ENCODE measurements at regions not wholly inside any gene's neighbourhood (a gene's known extent, or its start where the extent isn't known, plus 50 kb on each side); places are given as distances from the start of the nearest gene placed in this dataset.
A peak's percentile ranks its signal among the peaks of the same experiment; 100 is the strongest.

DNA sequence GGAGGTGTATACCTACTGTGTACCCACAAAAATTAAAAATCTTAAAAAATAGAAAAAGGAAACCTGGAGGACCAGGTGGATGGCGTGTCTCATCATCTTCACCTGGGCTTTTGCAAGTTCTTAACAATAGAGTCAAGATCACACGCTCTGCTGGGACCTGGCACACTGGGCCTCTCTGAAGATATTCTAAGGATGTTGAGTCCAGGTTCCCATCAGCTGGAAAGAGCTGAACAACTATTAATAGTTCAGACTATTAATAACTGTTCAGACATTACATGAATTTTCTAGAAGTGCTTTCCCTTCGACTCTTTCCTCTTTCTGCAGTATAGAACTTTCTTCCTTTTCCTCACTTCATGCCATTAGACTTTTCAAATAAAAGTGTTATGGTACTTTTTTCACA is 320.2 kb upstream of the IL12A start:
- ATAC-seq = no peak
- no peak overlapping the region for H3K27ac ChIP-seq
- H3K36me3 ChIP-seq = no peaks in the 10 kb centered on the region
- H3K9me3 ChIP-seq = no peaks in the 10 kb centered on the region
- peaks cover 0 to 4% (median 0%) of the 10 kb centered on the region in 3 donors for H3K4me1 ChIP-seq
- TF ChIP-seq CTCF (IDR thresholded peaks at IDR 0.05) (no peak), EP300 (IDR thresholded peaks at IDR 0.05) (no peak), POLR2A (IDR thresholded peaks at IDR 0.05) (no peak), POLR2AphosphoS5 (IDR thresholded peaks at IDR 0.05) (no peak)
- no peaks in the 10 kb centered on the region for H3K27me3 ChIP-seq
- 72% methylated on average over 3 of the region's 3 CpGs for WGBS, 2 donors (ENCODE audit: low coverage in 1 of 2)
- H3K4me3 ChIP-seq = no peak overlapping the region

DNA sequence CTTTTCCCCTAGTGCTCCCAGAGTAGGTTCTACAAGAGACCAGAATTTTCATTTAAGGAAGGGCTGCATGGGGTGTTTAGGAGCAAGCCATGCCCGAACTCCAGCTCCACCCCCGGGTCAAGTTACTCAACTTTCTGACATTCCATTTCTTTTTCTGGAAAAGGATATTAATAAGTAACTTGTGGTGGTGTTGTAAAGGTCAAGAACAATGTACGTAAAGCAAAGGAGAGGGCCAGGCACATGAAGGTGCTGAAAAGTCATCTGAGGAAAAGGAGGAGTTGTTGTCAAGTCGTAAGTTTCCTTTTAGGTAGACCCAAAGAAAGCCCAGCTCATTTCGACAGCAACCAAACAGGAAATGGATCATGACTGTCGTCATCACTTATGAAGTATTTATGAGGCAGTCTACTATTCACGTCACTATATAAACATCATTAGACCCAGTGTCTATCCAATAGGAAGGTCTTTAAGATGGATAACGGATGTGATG is 319.6 kb upstream of the IL12A start:
- no peak for ATAC-seq
- Histone ChIP-seq H3K27me3 (no peaks in the 10 kb centered on the region), H3K36me3 (no peaks in the 10 kb centered on the region), H3K4me1 (peaks cover 0 to 4% (median 0%) of the 10 kb centered on the region in 3 donors), H3K9me3 (no peaks in the 10 kb centered on the region), H3K27ac (no peak overlapping the region), H3K4me3 (no peak overlapping the region)
- WGBS, 2 donors (ENCODE audit: low coverage in 1 of 2) = 52 to 63% methylated on average over 8 of the region's 8 CpGs
- no peak for TF ChIP-seq POLR2A (IDR thresholded peaks at IDR 0.05)

DNA sequence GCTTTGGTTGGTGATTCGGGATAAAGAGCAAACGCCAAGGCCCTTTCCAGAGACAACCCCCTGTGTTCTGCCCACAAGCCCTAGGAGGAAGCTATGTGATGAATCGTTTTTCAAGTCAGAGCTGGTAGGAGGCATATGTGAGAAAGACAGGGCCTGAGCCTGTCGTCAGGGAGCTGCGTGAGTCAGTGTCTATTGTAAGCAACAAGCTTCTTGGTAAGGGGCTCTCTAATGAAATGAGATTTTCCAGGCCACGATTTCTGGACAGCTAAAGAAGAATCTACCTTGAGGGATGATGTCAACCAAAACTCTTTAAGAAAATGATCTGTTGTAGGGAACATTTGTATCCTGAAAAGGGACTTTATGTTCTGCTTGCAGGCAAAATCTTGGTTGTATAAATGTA is 318.9 kb upstream of the IL12A start:
- H3K27ac ChIP-seq = no peak overlapping the region
- no peaks in the 10 kb centered on the region for H3K27me3 ChIP-seq
- no peaks in the 10 kb centered on the region for H3K36me3 ChIP-seq
- H3K9me3 ChIP-seq = no peaks in the 10 kb centered on the region
- 38 to 47% methylated on average over 2 to 5 of the region's 6 CpGs for WGBS, 2 donors (ENCODE audit: low coverage in 1 of 2)
- peaks cover 0 to 4% (median 0%) of the 10 kb centered on the region in 3 donors for H3K4me1 ChIP-seq
- ATAC-seq = no peak
- TF ChIP-seq CTCF (IDR thresholded peaks at IDR 0.05) (no peak), POLR2A (IDR thresholded peaks at IDR 0.05) (no peak)
- no peak overlapping the region for H3K4me3 ChIP-seq

GRCh38 chr3:159672728-159673688 is 315.6 kb upstream of the IL12A start:
- H3K27me3 ChIP-seq = no peaks in the 10 kb centered on the region
- no peak for ATAC-seq
- no peaks in the 10 kb centered on the region for H3K36me3 ChIP-seq
- H3K4me1 ChIP-seq = peaks cover 0 to 4% (median 0%) of the 10 kb centered on the region in 3 donors
- no peaks in the 10 kb centered on the region for H3K9me3 ChIP-seq
- no peak overlapping the region for H3K27ac ChIP-seq
- no peak overlapping the region for H3K4me3 ChIP-seq
- WGBS, 2 donors (ENCODE audit: low coverage in 1 of 2) = 92 to 93% methylated on average over 5 of the region's 5 CpGs
- TF ChIP-seq POLR2AphosphoS5 (IDR thresholded peaks at IDR 0.05) = no peak
- no peak for TF ChIP-seq EP300 (IDR thresholded peaks at IDR 0.05)
- no peak for TF ChIP-seq CTCF (IDR thresholded peaks at IDR 0.05)
- no peak for TF ChIP-seq POLR2A (IDR thresholded peaks at IDR 0.05)

GRCh38 chr3:159674583-159674982 is 314.1 kb upstream of the IL12A start:
- Histone ChIP-seq H3K36me3 (no peaks in the 10 kb centered on the region), H3K9me3 (no peaks in the 10 kb centered on the region), H3K4me1 (no peaks in the 10 kb centered on the region), H3K27me3 (no peaks in the 10 kb centered on the region), H3K4me3 (no peak overlapping the region), H3K27ac (peak overlapping the region in 1 of 4 donors; percentile 58)
- TF ChIP-seq POLR2A (IDR thresholded peaks at IDR 0.05) = no peak
- no peak for TF ChIP-seq EP300 (IDR thresholded peaks at IDR 0.05)
- TF ChIP-seq POLR2AphosphoS5 (IDR thresholded peaks at IDR 0.05) = no peak
- no peak for TF ChIP-seq CTCF (IDR thresholded peaks at IDR 0.05)
- 83 to 100% methylated on average over 1 of the region's 2 CpGs for WGBS, 2 donors (ENCODE audit: low coverage in 1 of 2)
- ATAC-seq = no peak

Data from gastroesophageal sphincter (tissue), 4 donors.